Testis (tissue), 2 donors: ENCODE measurements at regions not wholly inside any gene's neighbourhood (a gene's known extent, or its start where the extent isn't known, plus 50 kb on each side); places are given as distances from the start of the nearest gene placed in this dataset.

Experiments
- POLR2A ChIP-seq: fragments of 450-650 bp; IDR thresholded peaks from one replicate; pipeline ENCODE4 v1.6.1; 2017; ENCODE audit warnings: antibody characterized with exemption, mild to moderate bottlenecking, moderate library complexity
- TF ChIP-seq, protein P1 (sequence below), 3 experiments: fragments of 450-650 bp in 2 of 3; fragments of 200-600 bp in 1 of 3; sonication (generic) in 1 of 3; IDR thresholded peaks; one replicate each; pipeline ENCODE4 v1.5.1; 2016 to 2019; ENCODE audit warnings: antibody characterized with exemption in 3 of 3, mild to moderate bottlenecking in 2 of 3, moderate library complexity in 1 of 3

DNA sequence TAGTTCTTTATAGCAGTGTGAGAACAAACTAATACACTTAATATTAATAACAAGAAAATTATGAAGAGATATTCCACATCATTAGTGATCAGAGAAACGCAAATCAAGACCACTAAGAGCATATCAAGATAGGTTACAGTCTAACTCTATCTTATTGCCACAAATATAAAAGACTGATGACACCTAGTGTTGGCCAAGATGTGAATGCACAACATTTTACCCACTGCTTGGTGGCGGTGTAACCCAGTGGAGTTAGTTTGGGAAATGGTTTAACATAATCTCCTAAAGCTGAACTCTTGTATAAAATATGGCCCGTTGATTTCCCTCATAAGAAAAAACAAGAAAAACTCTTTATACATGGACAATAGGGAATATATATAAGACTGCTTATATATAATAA is 92.4 kb downstream of the SLITRK2 start:
- TF ChIP-seq, protein P1, sequence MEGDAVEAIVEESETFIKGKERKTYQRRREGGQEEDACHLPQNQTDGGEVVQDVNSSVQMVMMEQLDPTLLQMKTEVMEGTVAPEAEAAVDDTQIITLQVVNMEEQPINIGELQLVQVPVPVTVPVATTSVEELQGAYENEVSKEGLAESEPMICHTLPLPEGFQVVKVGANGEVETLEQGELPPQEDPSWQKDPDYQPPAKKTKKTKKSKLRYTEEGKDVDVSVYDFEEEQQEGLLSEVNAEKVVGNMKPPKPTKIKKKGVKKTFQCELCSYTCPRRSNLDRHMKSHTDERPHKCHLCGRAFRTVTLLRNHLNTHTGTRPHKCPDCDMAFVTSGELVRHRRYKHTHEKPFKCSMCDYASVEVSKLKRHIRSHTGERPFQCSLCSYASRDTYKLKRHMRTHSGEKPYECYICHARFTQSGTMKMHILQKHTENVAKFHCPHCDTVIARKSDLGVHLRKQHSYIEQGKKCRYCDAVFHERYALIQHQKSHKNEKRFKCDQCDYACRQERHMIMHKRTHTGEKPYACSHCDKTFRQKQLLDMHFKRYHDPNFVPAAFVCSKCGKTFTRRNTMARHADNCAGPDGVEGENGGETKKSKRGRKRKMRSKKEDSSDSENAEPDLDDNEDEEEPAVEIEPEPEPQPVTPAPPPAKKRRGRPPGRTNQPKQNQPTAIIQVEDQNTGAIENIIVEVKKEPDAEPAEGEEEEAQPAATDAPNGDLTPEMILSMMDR (IDR thresholded peaks at IDR 0.05), result no peak
- no peak for TF ChIP-seq POLR2A
